ENCODE measurements at regions not wholly inside any gene's neighbourhood (a gene's known extent, or its start where the extent isn't known, plus 50 kb on each side); places are given as distances from the start of the nearest gene placed in this dataset.
A peak's percentile ranks its signal among the peaks of the same experiment; 100 is the strongest.
"Not testable (repeated sequence)": the region's sequence is repeated elsewhere in the genome, so short reads cannot be mapped to it uniquely, and the experiment has no call there.

- DNase-seq (ENCODE audit: low read depth in 2 of 2): no peak
Measured at GRCh38 chr14:70269582-70269981, 80.8 kb upstream of the SLC8A3 start.

DNA sequence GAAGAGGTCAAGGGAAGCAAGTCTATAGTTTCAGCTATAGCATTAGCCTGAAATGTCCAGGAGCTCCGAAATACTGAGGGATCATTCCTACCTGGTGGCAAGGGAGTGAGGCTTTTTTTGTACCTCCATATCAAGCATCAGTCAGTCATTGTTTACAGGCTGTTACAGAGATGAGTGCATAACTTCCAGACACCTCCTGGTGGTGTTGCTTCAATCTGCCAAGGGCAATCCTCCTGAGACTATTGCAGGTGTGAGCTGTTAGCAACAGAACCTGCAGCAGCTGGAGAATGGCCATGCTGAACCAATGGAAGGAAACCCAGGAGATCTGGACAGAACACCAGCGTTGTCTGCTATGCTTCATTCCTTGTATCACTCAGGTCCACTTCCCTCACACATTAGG is 80.0 kb upstream of the SLC8A3 start:
- no peak for DNase-seq (ENCODE audit: low read depth in 2 of 2)

- DNase-seq (ENCODE audit: low read depth in 2 of 2): no peak
Measured at GRCh38 chr14:70266157-70266556, 77.4 kb upstream of the SLC8A3 start.

DNA sequence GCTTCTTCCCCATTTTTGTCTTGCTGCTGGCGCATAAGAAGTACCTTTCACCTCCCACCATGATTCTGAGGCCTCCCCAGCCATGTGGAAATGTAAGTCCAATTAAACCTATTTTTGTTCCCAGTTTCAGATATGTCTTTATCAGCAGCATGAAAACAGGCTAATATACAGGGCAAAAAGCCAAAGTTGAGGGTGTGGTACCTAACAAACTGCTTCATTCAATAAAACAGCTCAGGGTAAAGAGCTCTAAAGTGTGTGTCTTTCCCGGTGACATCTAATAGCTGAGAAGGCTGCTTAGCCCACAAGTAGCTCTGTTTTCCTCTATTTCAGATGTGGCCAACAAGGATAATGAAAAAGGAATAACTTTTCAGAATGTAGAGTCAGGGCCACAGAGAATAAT is 76.7 kb upstream of the SLC8A3 start:
- no peak for DNase-seq (ENCODE audit: low read depth in 2 of 2)

DNA sequence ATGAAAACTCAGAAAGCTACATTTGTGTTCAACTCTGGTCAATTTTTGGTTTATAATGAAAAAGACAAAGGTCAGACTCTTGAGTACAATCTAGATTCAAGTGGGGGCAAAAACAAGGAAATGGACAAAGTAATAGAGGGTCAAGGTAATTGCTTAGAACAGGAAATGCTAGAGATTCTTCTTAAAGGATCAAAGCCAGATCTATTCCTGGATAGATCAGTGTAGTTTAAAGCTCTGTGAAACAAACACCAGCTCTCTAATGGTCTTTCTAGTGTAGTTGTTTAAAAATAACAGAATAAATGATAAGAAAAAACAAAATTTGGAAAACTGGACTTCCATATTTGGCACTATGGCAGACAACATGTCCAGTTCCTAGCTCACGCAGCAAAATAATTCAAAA is 70.7 kb upstream of the SLC8A3 start:
- DNase-seq (ENCODE audit: low read depth in 2 of 2): no peak

- no peak for DNase-seq (ENCODE audit: low read depth in 2 of 2)
Measured at GRCh38 chr14:70257526-70257925, 68.8 kb upstream of the SLC8A3 start.

DNA sequence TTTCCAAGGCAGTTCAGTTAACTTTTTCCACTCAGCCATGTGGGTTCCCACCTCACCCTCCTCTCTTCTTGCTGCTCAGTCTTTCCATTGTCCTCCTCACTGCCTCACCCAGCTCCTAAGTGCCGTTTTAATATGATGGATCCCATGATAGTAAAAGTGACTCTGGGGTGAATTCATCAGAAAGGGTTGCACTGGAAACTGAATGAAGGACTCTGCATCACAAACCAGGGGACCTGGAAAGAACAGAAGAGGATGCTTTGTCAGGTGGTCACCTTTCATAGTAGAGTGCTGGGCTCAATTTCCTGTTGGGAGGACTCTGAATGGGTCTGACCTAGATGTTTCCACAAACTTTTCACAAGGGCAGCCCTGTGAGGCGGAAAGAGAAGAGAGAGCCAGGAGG is 67.8 kb upstream of the SLC8A3 start:
- DNase-seq (ENCODE audit: low read depth in 2 of 2): no peak

DNA sequence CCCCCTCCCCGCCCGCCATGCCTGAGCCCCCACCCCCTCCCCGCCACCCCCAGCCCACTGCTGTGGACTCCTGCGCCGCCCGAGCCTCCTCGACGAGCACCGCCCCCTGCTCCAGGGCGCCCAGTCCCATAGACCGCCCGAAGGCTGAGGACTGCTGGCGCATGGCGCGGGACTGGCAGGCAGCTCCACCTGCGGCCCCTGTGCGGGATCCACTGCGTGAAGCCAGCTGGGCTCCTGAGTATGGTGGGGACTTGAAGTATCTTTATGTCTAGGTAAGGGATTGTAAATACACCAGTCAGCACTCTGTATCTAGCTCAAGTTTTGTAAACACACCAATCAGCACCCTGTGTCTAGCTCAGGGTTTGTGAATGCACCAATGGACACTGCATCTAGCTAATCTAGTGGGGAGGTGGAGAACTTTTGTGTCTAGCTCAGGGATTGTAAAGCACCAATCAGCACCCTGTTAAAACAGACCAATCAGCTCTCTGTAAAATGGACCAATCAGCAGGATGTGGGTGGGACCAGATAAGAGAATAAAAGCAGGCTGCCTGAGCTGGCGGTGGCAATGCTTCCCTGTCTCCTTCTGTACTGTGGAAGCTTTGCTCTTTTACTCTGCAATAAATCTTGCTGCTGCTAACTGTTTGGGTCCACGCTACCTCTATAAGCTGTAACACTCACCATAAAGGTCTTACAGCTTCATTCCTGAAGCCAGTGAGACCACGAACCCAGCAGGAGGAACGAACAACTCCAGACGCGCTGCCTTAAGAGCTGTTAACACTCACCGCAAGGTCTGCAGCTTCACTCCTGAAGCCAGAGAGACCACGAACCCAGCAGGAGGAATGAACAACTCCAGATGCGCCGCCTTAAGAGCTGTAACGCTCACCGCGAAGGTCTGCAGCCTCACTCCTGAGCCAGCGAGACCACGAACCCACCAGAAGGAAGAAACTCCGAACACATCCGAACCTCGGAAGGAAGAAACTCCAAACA is 66.6 kb upstream of the SLC8A3 start:
- peak in 1 of 2 donors; percentile 6 for DNase-seq (ENCODE audit: low read depth in 2 of 2)

DNA sequence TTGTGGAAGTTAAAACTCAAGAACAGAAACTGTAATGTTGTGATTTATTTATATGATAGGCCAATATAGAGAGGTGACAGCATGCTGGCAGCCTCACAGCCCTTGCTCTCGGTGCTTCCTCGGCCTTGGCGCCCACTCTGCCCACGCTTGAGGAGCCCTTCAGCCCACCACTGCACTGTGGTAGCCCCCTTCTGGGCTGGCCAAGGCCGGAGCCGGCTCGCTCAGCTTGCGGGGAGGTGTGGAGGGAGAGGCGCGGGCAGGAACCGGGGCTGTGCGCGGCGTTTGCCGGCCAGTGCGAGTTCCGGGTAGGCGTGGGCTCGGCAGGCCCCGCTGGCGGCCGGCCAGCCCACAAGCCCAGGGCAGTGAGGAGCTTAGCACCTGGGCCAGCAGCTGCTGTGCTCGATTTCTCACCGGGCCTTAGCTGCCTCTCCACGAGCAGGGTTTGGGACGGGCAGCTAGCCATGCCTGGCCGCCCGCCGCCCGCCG is 65.8 kb upstream of the SLC8A3 start:
- peak; percentile 43 to 68 for DNase-seq (ENCODE audit: low read depth in 2 of 2)

DNA sequence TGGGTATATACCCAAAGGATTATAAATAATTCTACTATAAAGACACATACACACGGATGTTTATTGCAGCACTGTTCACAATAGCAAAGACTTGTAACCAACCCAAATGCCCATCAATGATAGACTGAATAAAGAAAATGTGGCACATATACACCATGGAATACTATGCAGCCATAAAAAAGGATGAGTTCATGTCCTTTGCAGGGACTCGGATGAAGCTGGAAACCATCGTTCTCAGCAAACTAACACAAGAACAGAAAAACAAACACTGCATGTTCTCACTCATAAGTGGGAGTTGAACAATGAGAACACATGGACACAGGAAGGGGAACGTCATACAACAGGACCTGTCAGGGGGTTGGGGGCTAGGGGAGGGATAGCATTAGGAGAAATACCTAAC is 64.8 kb upstream of the SLC8A3 start:
- DNase-seq (ENCODE audit: low read depth in 2 of 2): not testable (repeated sequence)

DNA sequence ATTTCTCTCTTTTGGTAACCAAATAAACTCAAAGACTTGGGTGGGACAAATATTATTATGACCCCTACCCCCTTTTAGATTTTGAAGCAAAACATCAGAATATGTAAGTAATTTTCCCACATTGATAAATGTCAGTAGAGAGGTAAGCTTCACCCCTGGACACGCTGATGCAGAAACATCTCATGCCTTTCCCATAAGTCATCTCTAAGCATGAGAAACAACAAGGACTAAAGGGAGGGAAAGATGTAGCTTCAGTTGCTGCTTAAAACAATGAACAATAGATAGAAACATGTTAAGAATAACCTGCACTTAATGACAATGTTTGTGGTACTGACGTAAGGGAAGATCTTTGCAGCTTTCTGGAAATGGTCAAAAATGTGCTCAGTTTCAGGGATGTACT is 56.3 kb upstream of the SLC8A3 start:
- no peak for DNase-seq (ENCODE audit: low read depth in 2 of 2)

GRCh38 chr14:70239802-70240201 is 51.1 kb upstream of the SLC8A3 start:
- no peak for DNase-seq (ENCODE audit: low read depth in 2 of 2)

DNA sequence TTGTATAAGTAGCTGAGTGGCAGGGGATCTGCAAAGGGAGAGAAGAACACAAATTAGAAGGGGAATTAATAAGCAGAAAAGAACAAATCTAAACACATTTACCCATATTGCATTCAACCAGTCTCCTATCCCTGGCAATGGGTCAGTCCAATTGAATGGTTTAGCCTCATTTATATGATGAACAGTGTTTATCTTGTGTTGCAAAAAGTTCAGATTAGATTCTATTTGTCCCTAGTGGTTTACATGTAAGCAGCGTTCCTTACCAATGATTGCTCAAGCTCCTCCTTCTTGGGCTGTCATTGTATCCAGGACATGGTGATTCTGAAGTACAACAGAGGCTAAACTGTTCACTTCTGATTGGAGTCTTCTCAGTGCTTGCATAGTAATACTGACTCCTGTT is 49.9 kb upstream of the SLC8A3 start:
- DNase-seq (ENCODE audit: low read depth in 2 of 2): not testable (repeated sequence)
